WTC11 (cell line): ENCODE measurements at regions not wholly inside any gene's neighbourhood (a gene's known extent, or its start where the extent isn't known, plus 50 kb on each side); places are given as distances from the start of the nearest gene placed in this dataset.

ENCODE experiments used
- ELF4 ChIP-seq: sonication (generic); formaldehyde crosslinking; IDR thresholded peaks from 2 replicates; pipeline ENCODE4 v1.8.1; 2022; ENCODE audit warnings: low read depth, mild to moderate bottlenecking, moderate library complexity, missing genetic modification reagents
- ETV6 ChIP-seq: sonication (generic); formaldehyde crosslinking; IDR thresholded peaks from 2 replicates; pipeline ENCODE4 v1.8.1; 2022; ENCODE audit warnings: mild to moderate bottlenecking, missing genetic modification reagents
- FOXJ3 ChIP-seq: sonication (generic); formaldehyde crosslinking; IDR thresholded peaks from 2 replicates; pipeline ENCODE4 v1.9.0; 2021; ENCODE audit warnings: missing genetic modification reagents, mild to moderate bottlenecking, borderline replicate concordance
- IRF2 ChIP-seq: sonication (generic); formaldehyde crosslinking; IDR thresholded peaks from 2 replicates; pipeline ENCODE4 v1.8.0; 2022; ENCODE audit warnings: low read depth, missing genetic modification reagents, borderline replicate concordance
- JUN ChIP-seq: sonication (generic); formaldehyde crosslinking; IDR thresholded peaks from 2 replicates; pipeline ENCODE4 v1.8.0; 2023; ENCODE audit warnings: mild to moderate bottlenecking, missing genetic modification reagents
- MAX ChIP-seq: sonication (generic); formaldehyde crosslinking; IDR thresholded peaks from 2 replicates; pipeline ENCODE4 v1.8.0; 2022; ENCODE audit warnings: mild to moderate bottlenecking, missing genetic modification reagents
- SOX15 ChIP-seq: fragments of 250-450 bp; sonication (Bioruptor Pico); IDR thresholded peaks from 2 replicates; pipeline ENCODE4 v1.9.0; 2021; ENCODE audit warnings: mild to moderate bottlenecking
- TCF7 ChIP-seq: sonication (generic); formaldehyde crosslinking; IDR thresholded peaks from 2 replicates; pipeline ENCODE4 v1.8.0; 2022; ENCODE audit warnings: mild to moderate bottlenecking, low read depth, missing genetic modification reagents, moderate library complexity
- USF2 ChIP-seq: sonication (generic); formaldehyde crosslinking; IDR thresholded peaks from 2 replicates; pipeline ENCODE4 v1.8.1; 2023; ENCODE audit warnings: mild to moderate bottlenecking, missing genetic modification reagents, moderate library complexity
- ZNF281 ChIP-seq: sonication (generic); formaldehyde crosslinking; IDR thresholded peaks from 2 replicates; pipeline ENCODE4 v1.8.0; 2023; ENCODE audit warnings: mild to moderate bottlenecking, missing genetic modification reagents
- TF ChIP-seq, protein P1 (sequence below): fragments of 200-600 bp; IDR thresholded peaks from 2 replicates; pipeline ENCODE4 v1.8.0; 2022; ENCODE audit warnings: antibody characterized with exemption
- TF ChIP-seq, protein P2 (sequence below): sonication (generic); formaldehyde crosslinking; IDR thresholded peaks from 2 replicates; pipeline ENCODE4 v1.8.0; 2022; ENCODE audit warnings: missing genetic modification reagents
- TF ChIP-seq, protein P3 (sequence below): sonication (generic); formaldehyde crosslinking; IDR thresholded peaks from 2 replicates; pipeline ENCODE4 v1.8.1; 2022; ENCODE audit warnings: low read depth, missing genetic modification reagents, borderline replicate concordance

DNA sequence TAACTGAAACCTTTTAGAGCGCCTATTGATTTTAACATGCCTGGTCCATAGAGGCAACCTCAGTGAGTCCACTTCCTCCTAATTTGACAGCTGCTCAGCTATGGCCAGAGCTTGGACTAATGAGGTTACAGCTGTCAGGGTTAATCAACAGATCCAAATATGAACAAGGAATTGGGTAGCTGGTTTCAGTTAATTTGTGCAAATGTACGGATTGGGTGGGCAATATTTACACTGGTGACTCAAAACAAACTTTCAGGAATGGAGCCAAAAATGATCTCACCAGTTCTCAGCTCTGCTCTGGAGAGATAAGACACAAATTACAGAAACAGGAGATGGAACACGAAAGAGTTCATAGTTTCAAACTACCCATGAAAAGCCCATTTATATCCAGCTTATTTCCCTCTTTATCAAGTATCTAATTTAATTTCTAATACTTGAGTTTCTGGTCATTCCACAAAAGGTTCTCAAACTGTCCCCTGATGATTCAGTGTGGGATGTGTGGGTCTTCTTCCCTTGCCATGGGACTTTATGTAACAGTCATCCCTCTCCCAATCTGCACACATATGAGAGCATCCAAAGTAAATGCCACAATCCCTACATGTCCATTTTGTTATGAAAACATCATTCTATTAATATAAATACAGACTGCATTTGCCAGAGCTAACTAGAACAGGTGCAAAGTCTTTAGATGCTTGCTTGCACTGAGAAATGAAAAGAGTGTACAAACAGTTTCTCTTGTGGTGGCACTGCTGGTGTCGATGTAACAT is 149.9 kb downstream of the RPS12 start:
- TF ChIP-seq ZNF281 (CRISPR knock-in tag) (no peak), MAX (no peak), ELF4 (CRISPR knock-in tag) (no peak), USF2 (no peak), SOX15 (CRISPR knock-in tag) (no peak), FOXJ3 (no peak), IRF2 (CRISPR knock-in tag) (no peak), TCF7 (CRISPR knock-in tag) (no peak), ETV6 (no peak), JUN (no peak)
- TF ChIP-seq, protein P1, sequence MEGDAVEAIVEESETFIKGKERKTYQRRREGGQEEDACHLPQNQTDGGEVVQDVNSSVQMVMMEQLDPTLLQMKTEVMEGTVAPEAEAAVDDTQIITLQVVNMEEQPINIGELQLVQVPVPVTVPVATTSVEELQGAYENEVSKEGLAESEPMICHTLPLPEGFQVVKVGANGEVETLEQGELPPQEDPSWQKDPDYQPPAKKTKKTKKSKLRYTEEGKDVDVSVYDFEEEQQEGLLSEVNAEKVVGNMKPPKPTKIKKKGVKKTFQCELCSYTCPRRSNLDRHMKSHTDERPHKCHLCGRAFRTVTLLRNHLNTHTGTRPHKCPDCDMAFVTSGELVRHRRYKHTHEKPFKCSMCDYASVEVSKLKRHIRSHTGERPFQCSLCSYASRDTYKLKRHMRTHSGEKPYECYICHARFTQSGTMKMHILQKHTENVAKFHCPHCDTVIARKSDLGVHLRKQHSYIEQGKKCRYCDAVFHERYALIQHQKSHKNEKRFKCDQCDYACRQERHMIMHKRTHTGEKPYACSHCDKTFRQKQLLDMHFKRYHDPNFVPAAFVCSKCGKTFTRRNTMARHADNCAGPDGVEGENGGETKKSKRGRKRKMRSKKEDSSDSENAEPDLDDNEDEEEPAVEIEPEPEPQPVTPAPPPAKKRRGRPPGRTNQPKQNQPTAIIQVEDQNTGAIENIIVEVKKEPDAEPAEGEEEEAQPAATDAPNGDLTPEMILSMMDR = no peak
- TF ChIP-seq, protein P2, sequence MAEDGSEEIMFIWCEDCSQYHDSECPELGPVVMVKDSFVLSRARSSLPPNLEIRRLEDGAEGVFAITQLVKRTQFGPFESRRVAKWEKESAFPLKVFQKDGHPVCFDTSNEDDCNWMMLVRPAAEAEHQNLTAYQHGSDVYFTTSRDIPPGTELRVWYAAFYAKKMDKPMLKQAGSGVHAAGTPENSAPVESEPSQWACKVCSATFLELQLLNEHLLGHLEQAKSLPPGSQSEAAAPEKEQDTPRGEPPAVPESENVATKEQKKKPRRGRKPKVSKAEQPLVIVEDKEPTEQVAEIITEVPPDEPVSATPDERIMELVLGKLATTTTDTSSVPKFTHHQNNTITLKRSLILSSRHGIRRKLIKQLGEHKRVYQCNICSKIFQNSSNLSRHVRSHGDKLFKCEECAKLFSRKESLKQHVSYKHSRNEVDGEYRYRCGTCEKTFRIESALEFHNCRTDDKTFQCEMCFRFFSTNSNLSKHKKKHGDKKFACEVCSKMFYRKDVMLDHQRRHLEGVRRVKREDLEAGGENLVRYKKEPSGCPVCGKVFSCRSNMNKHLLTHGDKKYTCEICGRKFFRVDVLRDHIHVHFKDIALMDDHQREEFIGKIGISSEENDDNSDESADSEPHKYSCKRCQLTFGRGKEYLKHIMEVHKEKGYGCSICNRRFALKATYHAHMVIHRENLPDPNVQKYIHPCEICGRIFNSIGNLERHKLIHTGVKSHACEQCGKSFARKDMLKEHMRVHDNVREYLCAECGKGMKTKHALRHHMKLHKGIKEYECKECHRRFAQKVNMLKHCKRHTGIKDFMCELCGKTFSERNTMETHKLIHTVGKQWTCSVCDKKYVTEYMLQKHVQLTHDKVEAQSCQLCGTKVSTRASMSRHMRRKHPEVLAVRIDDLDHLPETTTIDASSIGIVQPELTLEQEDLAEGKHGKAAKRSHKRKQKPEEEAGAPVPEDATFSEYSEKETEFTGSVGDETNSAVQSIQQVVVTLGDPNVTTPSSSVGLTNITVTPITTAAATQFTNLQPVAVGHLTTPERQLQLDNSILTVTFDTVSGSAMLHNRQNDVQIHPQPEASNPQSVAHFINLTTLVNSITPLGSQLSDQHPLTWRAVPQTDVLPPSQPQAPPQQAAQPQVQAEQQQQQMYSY (CRISPR knock-in tag) = no peak
- TF ChIP-seq, protein P3, sequence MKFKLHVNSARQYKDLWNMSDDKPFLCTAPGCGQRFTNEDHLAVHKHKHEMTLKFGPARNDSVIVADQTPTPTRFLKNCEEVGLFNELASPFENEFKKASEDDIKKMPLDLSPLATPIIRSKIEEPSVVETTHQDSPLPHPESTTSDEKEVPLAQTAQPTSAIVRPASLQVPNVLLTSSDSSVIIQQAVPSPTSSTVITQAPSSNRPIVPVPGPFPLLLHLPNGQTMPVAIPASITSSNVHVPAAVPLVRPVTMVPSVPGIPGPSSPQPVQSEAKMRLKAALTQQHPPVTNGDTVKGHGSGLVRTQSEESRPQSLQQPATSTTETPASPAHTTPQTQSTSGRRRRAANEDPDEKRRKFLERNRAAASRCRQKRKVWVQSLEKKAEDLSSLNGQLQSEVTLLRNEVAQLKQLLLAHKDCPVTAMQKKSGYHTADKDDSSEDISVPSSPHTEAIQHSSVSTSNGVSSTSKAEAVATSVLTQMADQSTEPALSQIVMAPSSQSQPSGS (CRISPR knock-in tag) = no peak
